ENCODE measurements at regions not wholly inside any gene's neighbourhood (a gene's known extent, or its start where the extent isn't known, plus 50 kb on each side); places are given as distances from the start of the nearest gene placed in this dataset.
"Not testable (repeated sequence)": the region's sequence is repeated elsewhere in the genome, so short reads cannot be mapped to it uniquely, and the experiment has no call there.

GRCh38 chrX:40949071-40949470 is 136.2 kb upstream of the USP9X start:
- no peak overlapping the region for H3K9ac ChIP-seq (ENCODE audit: low read length)
- H3K4me1 Mint-ChIP-seq (ENCODE audit: low read depth, unreplicated experiment): peaks cover 11% of the 10 kb centered on the region
- peaks cover 4% of the 10 kb centered on the region for H3K4me1 ChIP-seq (ENCODE audit: insufficient read depth, low read length)
- no peak overlapping the region for H3K27ac ChIP-seq (ENCODE audit: low read depth, low read length)
- H3K36me3 Mint-ChIP-seq (ENCODE audit: low read depth, unreplicated experiment): no peaks in the 10 kb centered on the region
- no peaks in the 10 kb centered on the region for H3K36me3 ChIP-seq (ENCODE audit: insufficient read depth, low read length)
- H3K4me3 Mint-ChIP-seq (ENCODE audit: unreplicated experiment): no peak overlapping the region
- TF ChIP-seq CTCF (IDR thresholded peaks at IDR 0.05; ENCODE audit: insufficient read depth, low read depth, low read length) (no peak), EZH2 (IDR thresholded peaks at IDR 0.05; ENCODE audit: insufficient read depth, low read length) (no peak)
- no peaks in the 10 kb centered on the region for H4K20me1 ChIP-seq (ENCODE audit: insufficient read depth, low read length)
- no peaks in the 10 kb centered on the region for H3K27me3 ChIP-seq (ENCODE audit: insufficient read depth, low read length)
- FAIRE-seq: no peak
- H2AFZ ChIP-seq (ENCODE audit: low read depth, low read length): no peak overlapping the region
- no peak overlapping the region for H3K27ac Mint-ChIP-seq (ENCODE audit: unreplicated experiment)
- H3K27me3 Mint-ChIP-seq (ENCODE audit: low read depth, unreplicated experiment): no peaks in the 10 kb centered on the region
- H3K9me3 ChIP-seq (ENCODE audit: insufficient read depth, low read depth, low read length): no peaks in the 10 kb centered on the region
- H3K4me3 ChIP-seq (ENCODE audit: insufficient read depth, low read depth, low read length): no peak overlapping the region
- no peak for DNase-seq (ENCODE audit: low read depth)
- H3K9me3 Mint-ChIP-seq (ENCODE audit: unreplicated experiment): no peaks in the 10 kb centered on the region
- no peaks in the 10 kb centered on the region for H3K79me2 ChIP-seq (ENCODE audit: insufficient read depth, low read length)
- H3K4me2 ChIP-seq (ENCODE audit: low read length): no peak overlapping the region

- FAIRE-seq (no peak), DNase-seq (ENCODE audit: low read depth) (no peak)
- no peaks in the 10 kb centered on the region for H4K20me1 ChIP-seq (ENCODE audit: insufficient read depth, low read length)
- no peak overlapping the region for H2AFZ ChIP-seq (ENCODE audit: low read depth, low read length)
- H3K9me3 ChIP-seq (ENCODE audit: insufficient read depth, low read depth, low read length): no peaks in the 10 kb centered on the region
- no peak overlapping the region for H3K4me3 ChIP-seq (ENCODE audit: insufficient read depth, low read depth, low read length)
- H3K36me3 ChIP-seq (ENCODE audit: insufficient read depth, low read length): no peaks in the 10 kb centered on the region
- H3K9ac ChIP-seq (ENCODE audit: low read length): no peak overlapping the region
- no peak overlapping the region for H3K4me3 Mint-ChIP-seq (ENCODE audit: unreplicated experiment)
- H3K9me3 Mint-ChIP-seq (ENCODE audit: unreplicated experiment): no peaks in the 10 kb centered on the region
- H3K27me3 ChIP-seq (ENCODE audit: insufficient read depth, low read length): no peaks in the 10 kb centered on the region
- no peaks in the 10 kb centered on the region for H3K36me3 Mint-ChIP-seq (ENCODE audit: low read depth, unreplicated experiment)
- no peak overlapping the region for H3K27ac Mint-ChIP-seq (ENCODE audit: unreplicated experiment)
- TF ChIP-seq EZH2 (IDR thresholded peaks at IDR 0.05; ENCODE audit: insufficient read depth, low read length): no peak
- TF ChIP-seq CTCF (IDR thresholded peaks at IDR 0.05; ENCODE audit: insufficient read depth, low read depth, low read length): no peak
- peaks cover 8% of the 10 kb centered on the region for H3K4me1 Mint-ChIP-seq (ENCODE audit: low read depth, unreplicated experiment)
- no peaks in the 10 kb centered on the region for H3K79me2 ChIP-seq (ENCODE audit: insufficient read depth, low read length)
- H3K4me2 ChIP-seq (ENCODE audit: low read length): no peak overlapping the region
- H3K27ac ChIP-seq (ENCODE audit: low read depth, low read length): no peak overlapping the region
- no peaks in the 10 kb centered on the region for H3K27me3 Mint-ChIP-seq (ENCODE audit: low read depth, unreplicated experiment)
- H3K4me1 ChIP-seq (ENCODE audit: insufficient read depth, low read length): peaks cover 4% of the 10 kb centered on the region
These were observed 134.7 kb upstream of the USP9X start for GRCh38 chrX:40950546-40950945.

- not testable (repeated sequence) for H3K9me3 Mint-ChIP-seq (ENCODE audit: unreplicated experiment)
These were observed 133.8 kb upstream of the USP9X start for GRCh38 chrX:40951407-40951806.

More at GRCh38 chrX:40951407-40951806, 133.8 kb upstream of the USP9X start:
- H3K4me1 Mint-ChIP-seq (ENCODE audit: low read depth, unreplicated experiment); H3K27me3 Mint-ChIP-seq (ENCODE audit: low read depth, unreplicated experiment); H3K9ac ChIP-seq (ENCODE audit: low read length); FAIRE-seq; H3K27ac Mint-ChIP-seq (ENCODE audit: unreplicated experiment); H4K20me1 ChIP-seq (ENCODE audit: insufficient read depth, low read length); H3K4me2 ChIP-seq (ENCODE audit: low read length); H3K27me3 ChIP-seq (ENCODE audit: insufficient read depth, low read length); H2AFZ ChIP-seq (ENCODE audit: low read depth, low read length); H3K79me2 ChIP-seq (ENCODE audit: insufficient read depth, low read length); H3K4me1 ChIP-seq (ENCODE audit: insufficient read depth, low read length); H3K4me3 ChIP-seq (ENCODE audit: insufficient read depth, low read depth, low read length); DNase-seq (ENCODE audit: low read depth); H3K36me3 Mint-ChIP-seq (ENCODE audit: low read depth, unreplicated experiment); H3K9me3 ChIP-seq (ENCODE audit: insufficient read depth, low read depth, low read length); H3K27ac ChIP-seq (ENCODE audit: low read depth, low read length); H3K36me3 ChIP-seq (ENCODE audit: insufficient read depth, low read length); H3K4me3 Mint-ChIP-seq (ENCODE audit: unreplicated experiment): not testable (repeated sequence)
